HG03103 (cell line): ENCODE measurements at regions not wholly inside any gene's neighbourhood (a gene's known extent, or its start where the extent isn't known, plus 50 kb on each side); places are given as distances from the start of the nearest gene placed in this dataset.

Experiments
- ATAC-seq: cut with Tn5 transposase; IDR thresholded peaks from one replicate; pipeline ENCODE4 v1.9.1; 2021; ENCODE audit warnings: low read depth; ENCODE audit not compliant: unreplicated experiment

DNA sequence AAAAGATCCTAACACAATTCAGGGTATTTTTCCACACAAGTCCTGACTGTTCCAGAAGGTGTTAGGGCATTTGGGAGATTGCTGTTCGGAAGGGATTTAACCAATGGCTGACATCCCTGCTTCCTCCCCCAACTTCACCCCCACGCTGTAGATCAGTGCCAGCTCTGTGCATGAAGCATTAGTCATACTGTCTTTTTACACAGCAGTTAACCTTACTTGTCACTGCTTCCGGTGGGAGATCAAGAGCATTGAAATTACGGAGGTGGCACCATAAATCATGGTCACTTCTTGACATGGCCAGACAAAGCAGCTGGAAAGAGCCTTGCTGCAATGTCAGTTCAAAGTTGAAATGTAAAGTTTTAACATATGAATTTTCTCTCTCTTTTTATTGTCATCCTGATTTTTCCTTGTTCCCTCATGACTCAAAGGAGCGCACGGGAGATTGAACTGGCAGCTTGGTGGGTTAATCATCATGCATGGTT, 70.2 kb downstream of the HRH4 start:
- ATAC-seq = no peak

DNA sequence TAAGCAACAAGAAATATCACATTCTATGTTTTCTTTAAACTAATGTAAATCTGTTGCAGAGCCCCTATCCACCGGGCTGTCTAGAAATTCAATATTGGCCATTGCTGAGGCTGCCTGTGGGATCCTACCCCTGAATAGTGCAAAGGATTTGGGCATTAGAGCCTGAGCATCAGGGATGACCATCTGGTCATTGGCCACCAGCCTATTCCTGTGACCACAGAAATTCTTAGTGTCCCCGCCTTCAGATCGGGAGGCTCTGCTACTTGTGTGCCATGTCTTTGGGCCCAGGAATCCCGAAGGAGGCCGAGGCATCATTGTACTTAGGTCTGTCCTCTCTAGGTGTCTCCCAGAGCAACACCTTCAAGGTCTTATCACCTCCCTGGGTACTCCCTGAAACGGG, 73.8 kb downstream of the HRH4 start:
- no peak for ATAC-seq

DNA sequence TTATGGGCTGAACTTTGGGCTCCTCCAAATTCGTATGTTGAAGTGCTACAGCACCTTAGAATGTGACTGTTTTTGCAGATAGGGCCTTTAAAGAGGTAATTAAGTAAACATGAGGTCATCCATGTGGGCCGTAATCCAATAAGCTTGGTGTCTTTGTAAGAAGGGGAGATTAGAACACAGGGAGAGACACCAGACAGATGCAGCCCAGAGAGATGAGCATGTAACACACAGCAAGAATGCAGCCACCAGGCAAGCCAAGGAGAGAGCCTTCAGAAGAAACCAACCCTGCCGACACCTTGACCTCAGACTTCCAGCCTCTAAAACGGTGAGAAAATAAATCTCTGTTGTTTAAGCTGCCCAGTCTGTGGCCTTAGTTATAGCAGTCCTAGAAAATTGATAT, 74.3 kb downstream of the HRH4 start:
- no peak for ATAC-seq

- ATAC-seq = no peak
Observed at GRCh38 chr18:24535527-24536295, 75.3 kb downstream of the HRH4 start.

- no peak for ATAC-seq
Observed at GRCh38 chr18:24536326-24536725, 75.9 kb downstream of the HRH4 start.

GRCh38 chr18:24536834-24537233, 76.4 kb downstream of the HRH4 start:
- no peak for ATAC-seq

DNA sequence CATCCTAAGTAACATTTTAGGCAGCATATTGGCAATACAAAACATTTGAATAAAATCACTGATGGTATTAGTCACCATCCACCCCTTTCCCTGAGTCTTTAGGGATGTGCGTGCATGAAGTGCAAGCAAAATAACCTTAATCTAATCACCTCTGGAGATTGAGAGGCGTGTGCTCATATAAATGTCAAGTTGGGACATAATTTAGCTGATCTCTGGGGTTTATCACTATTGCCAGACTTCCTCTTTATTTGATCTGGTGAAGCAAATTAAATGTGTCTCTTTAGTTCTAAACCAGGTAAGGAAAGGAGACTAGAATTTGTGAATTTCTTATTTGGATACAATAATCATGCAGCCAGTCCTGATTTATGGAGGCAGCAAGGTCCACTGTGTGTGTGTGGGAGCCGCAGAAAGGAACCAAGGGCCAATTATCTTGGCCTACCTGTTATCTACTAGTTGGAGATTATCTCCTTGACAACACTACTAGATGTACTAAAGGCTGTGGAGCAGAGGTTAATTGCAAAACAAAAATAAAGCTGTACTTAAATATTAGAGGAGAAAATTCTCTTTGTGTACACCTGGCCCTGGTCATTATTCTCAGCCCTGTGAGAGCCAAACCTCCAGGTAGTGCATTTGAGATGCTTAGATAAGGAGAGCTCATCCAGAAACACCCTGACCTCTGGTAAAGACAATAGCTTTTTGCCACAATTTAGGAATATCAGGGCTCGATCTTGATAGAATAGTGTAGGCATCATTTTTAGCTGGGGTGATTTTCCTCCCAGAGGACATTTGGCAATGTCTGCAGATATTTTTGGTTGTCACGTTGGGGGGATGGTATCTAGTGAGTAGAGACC, 78.2 kb downstream of the HRH4 start:
- ATAC-seq = no peak

GRCh38 chr18:24539866-24540617, 79.6 kb downstream of the HRH4 start:
- no peak for ATAC-seq

DNA sequence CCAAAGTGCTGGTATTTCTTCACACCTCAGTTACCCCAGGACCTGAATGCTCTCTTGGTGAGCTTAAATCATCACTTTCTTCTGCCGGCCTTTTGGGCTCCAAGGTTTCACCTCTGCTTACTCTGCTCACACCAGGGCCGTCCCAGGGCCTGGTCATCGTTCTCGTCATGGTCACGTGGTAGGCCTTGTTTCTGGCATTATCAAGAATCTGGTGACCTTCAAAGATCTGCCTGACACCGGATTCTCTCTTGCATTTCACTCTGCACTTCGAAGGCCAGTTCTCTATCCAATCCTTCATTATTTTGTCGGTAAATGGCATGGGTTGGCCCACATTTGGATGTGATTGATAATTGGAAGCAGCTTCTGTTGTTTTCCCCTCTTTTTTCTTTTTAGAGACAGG, 80.5 kb downstream of the HRH4 start:
- ATAC-seq = no peak

DNA sequence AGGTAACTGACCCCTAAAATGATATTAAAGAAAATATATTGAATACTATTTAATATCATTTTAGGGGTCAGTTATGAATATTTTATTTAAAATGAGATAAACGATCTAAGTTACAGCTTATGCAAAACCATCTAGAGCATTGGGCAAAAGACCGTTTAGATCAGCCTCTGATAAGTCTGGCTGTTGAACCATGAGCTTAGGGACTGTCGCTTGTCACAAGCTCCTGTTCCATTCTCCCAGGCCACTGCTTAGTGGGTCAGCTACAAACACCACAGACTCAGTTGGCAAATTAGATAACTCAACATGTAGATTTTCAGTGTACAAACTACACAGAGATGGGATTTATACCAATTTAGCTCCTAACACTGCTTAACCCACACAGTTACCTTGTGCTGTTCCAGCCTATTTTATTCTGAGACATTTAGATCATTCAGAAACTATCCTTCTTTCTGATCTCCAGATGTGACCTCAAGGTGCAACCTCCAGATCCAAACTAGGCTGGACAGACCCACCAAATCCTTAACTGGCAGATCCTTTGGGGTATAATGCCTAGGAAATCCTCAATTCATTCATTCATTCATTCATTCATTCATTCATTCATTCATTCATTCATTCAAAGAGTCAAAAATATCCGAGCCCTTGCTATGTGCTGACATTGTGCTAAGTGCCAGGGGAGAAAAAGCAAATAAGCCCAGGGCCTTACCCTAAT, 82.8 kb downstream of the HRH4 start:
- no peak for ATAC-seq

DNA sequence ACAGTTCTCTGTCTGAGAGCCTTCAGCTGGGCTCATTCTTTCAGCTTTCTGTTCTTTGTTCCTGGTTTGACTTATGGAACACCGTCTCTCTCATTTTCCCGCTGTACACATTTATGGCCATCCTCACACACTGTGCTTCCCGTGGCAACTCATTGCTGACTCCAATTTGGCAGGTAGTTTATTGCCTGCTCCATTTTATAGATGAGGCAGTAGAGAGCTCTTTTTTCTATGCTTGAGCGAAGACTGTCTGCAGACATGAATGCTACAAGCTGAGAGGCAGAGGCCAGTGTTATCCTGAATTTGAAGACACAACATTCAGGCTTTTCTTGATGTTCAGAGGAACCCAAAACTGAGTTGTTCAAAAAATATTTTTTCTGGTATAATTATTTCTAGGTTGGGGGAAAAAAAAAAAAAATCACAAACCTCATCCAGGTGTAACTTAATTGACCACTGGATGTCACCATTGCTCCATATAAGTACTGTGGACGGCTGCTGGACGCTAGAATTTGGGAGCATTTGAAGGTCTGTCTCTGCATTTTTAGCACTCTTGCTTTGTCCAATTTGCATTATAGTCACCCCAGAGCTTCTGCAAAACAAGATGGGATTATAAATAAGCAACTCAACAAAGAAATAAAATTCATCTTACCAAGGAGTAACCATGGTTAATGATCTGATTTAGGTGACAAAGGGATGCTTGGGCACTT, 83.5 kb downstream of the HRH4 start:
- no peak for ATAC-seq

GRCh38 chr18:24544949-24545348, 84.5 kb downstream of the HRH4 start:
- ATAC-seq = no peak

GRCh38 chr18:24545651-24546050, 85.2 kb downstream of the HRH4 start:
- ATAC-seq = no peak

DNA sequence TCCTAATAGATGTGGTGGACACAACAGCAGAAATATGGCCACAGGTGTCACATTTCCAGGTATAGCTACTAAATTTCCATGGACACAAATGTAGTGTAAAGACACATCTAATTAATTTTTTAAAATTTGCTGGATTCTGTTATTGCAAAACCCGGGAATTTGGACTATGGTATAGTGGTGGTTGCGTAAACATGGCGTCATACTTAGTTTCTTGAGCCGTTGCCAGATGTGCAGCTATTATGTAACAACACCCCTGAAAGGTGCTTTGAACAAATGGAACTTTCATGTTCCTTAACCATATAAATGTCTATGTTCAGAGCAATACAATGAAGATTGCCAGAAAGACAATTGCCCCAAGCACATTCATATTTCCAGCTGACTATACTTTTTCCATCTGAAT, 85.9 kb downstream of the HRH4 start:
- ATAC-seq = no peak

- no peak for ATAC-seq
Observed at GRCh38 chr18:24548583-24548982, 88.1 kb downstream of the HRH4 start.

DNA sequence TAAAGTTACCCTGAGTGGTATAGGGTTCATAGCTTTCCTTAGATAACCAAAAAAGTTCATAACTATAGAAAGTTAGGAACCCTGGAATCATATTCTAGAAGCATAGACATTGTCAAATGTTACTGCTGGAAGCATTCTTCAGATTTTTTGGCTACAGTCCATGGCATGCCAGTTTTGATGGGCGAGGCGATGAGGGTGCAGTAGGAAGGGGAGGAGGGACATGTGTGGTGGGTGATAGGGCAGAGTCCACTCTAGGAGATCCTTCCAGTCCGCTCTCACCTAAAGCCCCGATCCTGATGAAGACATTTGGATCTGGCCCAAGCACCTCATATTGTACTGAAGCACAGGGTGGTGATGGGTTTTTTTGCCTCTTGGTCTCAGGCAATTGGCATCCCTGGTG, 91.8 kb downstream of the HRH4 start:
- no peak for ATAC-seq

GRCh38 chr18:24553571-24554285, 93.3 kb downstream of the HRH4 start:
- ATAC-seq = no peak

DNA sequence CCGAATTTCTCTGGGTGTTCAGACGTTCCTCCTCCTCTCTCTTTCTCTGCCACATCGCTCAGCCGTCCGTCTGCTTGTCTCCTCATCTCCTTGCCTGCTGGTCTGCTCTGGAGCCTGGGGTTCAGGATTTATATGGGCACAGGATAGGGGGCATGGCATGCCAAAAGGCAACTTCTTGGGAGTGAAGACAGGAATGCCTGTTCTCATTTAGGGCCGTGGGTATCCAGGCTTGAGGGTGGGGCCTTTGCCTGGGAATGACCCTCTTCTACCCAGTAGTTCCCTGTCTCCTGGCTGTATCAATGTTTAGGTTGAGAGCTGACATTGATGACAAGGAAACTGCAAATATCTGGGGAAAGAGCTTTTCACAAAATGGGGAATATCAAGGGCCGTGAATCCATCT, 98.0 kb downstream of the HRH4 start:
- no peak for ATAC-seq

DNA sequence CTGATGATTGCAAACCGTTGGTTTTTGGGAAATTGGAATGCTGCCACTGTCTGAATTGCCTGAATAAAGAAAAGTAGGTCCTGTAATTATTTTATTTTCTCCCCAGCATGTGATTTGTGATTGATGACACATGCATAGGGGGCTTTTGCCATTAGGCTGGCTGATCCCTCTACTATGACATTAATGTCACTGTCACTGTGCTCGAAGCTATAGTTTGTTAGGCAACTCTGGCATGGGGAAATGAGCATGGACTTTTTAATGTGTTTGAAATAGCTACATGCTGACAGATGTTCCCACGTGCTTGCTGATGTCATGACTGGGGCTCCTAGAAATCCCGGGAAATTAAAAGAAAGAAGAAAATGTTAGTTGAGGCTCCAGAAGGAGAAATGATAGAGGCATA, 99.1 kb downstream of the HRH4 start:
- no peak for ATAC-seq
